ENCODE measurements at regions not wholly inside any gene's neighbourhood (a gene's known extent, or its start where the extent isn't known, plus 50 kb on each side); places are given as distances from the start of the nearest gene placed in this dataset.

- in situ Hi-C loops (cut with HindIII; ENCODE audit: low pct_unique_long_range_greater_than_20kb, low sequenced_read_pairs) = no loop called here
- DNase-seq (ENCODE audit: low read depth) = no peak
Observed at GRCh38 chr10:108905821-108906220, 1017.5 kb downstream of the XPNPEP1 start.

- no peak for DNase-seq (ENCODE audit: low read depth)
- in situ Hi-C loops (cut with HindIII; ENCODE audit: low pct_unique_long_range_greater_than_20kb, low sequenced_read_pairs) = no loop called here
Observed at GRCh38 chr10:108905171-108905570, 1018.1 kb downstream of the XPNPEP1 start.

- no peak for DNase-seq (ENCODE audit: low read depth)
- in situ Hi-C loops (cut with HindIII; ENCODE audit: low pct_unique_long_range_greater_than_20kb, low sequenced_read_pairs) = no loop called here
Observed at GRCh38 chr10:108904163-108904838, 1019.0 kb downstream of the XPNPEP1 start.

- in situ Hi-C loops (cut with HindIII; ENCODE audit: low pct_unique_long_range_greater_than_20kb, low sequenced_read_pairs) = no loop called here
- no peak for DNase-seq (ENCODE audit: low read depth)
Observed at GRCh38 chr10:108902619-108903285, 1020.6 kb downstream of the XPNPEP1 start.

GRCh38 chr10:108901781-108902618 lies 1021.3 kb downstream of the XPNPEP1 start:
- in situ Hi-C loops (cut with HindIII; ENCODE audit: low pct_unique_long_range_greater_than_20kb, low sequenced_read_pairs) = no loop called here
- DNase-seq (ENCODE audit: low read depth) = no peak

- in situ Hi-C loops (cut with HindIII; ENCODE audit: low pct_unique_long_range_greater_than_20kb, low sequenced_read_pairs) = no loop called here
- no peak for DNase-seq (ENCODE audit: low read depth)
Observed at GRCh38 chr10:108899670-108900069, 1023.6 kb downstream of the XPNPEP1 start.

- in situ Hi-C loops (cut with HindIII; ENCODE audit: low pct_unique_long_range_greater_than_20kb, low sequenced_read_pairs) = no loop called here
Observed at GRCh38 chr10:108894402-108895301, 1028.7 kb downstream of the XPNPEP1 start.

GRCh38 chr10:108877095-108877561 lies 1046.2 kb downstream of the XPNPEP1 start:
- in situ Hi-C loops (cut with HindIII; ENCODE audit: low pct_unique_long_range_greater_than_20kb, low sequenced_read_pairs) = no loop called here
- no peak for DNase-seq (ENCODE audit: low read depth)

More at GRCh38 chr10:108894402-108895301, 1028.7 kb downstream of the XPNPEP1 start:
- DNase-seq (ENCODE audit: low read depth) = no peak

- in situ Hi-C loops (cut with HindIII; ENCODE audit: low pct_unique_long_range_greater_than_20kb, low sequenced_read_pairs) = no loop called here
- DNase-seq (ENCODE audit: low read depth) = no peak
Observed at GRCh38 chr10:108872854-108873253, 1050.5 kb downstream of the XPNPEP1 start.

- in situ Hi-C loops (cut with HindIII; ENCODE audit: low pct_unique_long_range_greater_than_20kb, low sequenced_read_pairs) = no loop called here
- no peak for DNase-seq (ENCODE audit: low read depth)
Observed at GRCh38 chr10:108868881-108869280, 1054.4 kb downstream of the XPNPEP1 start.

- no peak for DNase-seq (ENCODE audit: low read depth)
- in situ Hi-C loops (cut with HindIII; ENCODE audit: low pct_unique_long_range_greater_than_20kb, low sequenced_read_pairs) = no loop called here
Observed at GRCh38 chr10:108862676-108863350, 1060.5 kb downstream of the XPNPEP1 start.

GRCh38 chr10:108861181-108861754 lies 1062.0 kb downstream of the XPNPEP1 start:
- in situ Hi-C loops (cut with HindIII; ENCODE audit: low pct_unique_long_range_greater_than_20kb, low sequenced_read_pairs) = no loop called here
- no peak for DNase-seq (ENCODE audit: low read depth)

GRCh38 chr10:108852211-108852610 lies 1071.1 kb downstream of the XPNPEP1 start:
- DNase-seq (ENCODE audit: low read depth) = no peak
- in situ Hi-C loops (cut with HindIII; ENCODE audit: low pct_unique_long_range_greater_than_20kb, low sequenced_read_pairs) = no loop called here

- no peak for DNase-seq (ENCODE audit: low read depth)
- in situ Hi-C loops (cut with HindIII; ENCODE audit: low pct_unique_long_range_greater_than_20kb, low sequenced_read_pairs) = no loop called here
Observed at GRCh38 chr10:108850138-108850854, 1073.0 kb downstream of the XPNPEP1 start.

GRCh38 chr10:108849688-108850087 lies 1073.6 kb downstream of the XPNPEP1 start:
- no peak for DNase-seq (ENCODE audit: low read depth)
- in situ Hi-C loops (cut with HindIII; ENCODE audit: low pct_unique_long_range_greater_than_20kb, low sequenced_read_pairs) = no loop called here

GRCh38 chr10:108849186-108849585 lies 1074.1 kb downstream of the XPNPEP1 start:
- in situ Hi-C loops (cut with HindIII; ENCODE audit: low pct_unique_long_range_greater_than_20kb, low sequenced_read_pairs) = no loop called here

GRCh38 chr10:108848046-108848445 lies 1075.3 kb downstream of the XPNPEP1 start:
- DNase-seq (ENCODE audit: low read depth) = no peak
- in situ Hi-C loops (cut with HindIII; ENCODE audit: low pct_unique_long_range_greater_than_20kb, low sequenced_read_pairs) = no loop called here

More at GRCh38 chr10:108849186-108849585, 1074.1 kb downstream of the XPNPEP1 start:
- no peak for DNase-seq (ENCODE audit: low read depth)
